HG02884 (cell line): ENCODE measurements at regions not wholly inside any gene's neighbourhood (a gene's known extent, or its start where the extent isn't known, plus 50 kb on each side); places are given as distances from the start of the nearest gene placed in this dataset.
"Not testable (repeated sequence)": the region's sequence is repeated elsewhere in the genome, so short reads cannot be mapped to it uniquely, and the experiment has no call there.

Experiments used
- ATAC-seq: cut with Tn5 transposase; IDR thresholded peaks from one replicate; pipeline ENCODE4 v1.9.1; 2021; ENCODE audit warnings: mild to moderate bottlenecking, moderate library complexity; ENCODE audit not compliant: unreplicated experiment

DNA sequence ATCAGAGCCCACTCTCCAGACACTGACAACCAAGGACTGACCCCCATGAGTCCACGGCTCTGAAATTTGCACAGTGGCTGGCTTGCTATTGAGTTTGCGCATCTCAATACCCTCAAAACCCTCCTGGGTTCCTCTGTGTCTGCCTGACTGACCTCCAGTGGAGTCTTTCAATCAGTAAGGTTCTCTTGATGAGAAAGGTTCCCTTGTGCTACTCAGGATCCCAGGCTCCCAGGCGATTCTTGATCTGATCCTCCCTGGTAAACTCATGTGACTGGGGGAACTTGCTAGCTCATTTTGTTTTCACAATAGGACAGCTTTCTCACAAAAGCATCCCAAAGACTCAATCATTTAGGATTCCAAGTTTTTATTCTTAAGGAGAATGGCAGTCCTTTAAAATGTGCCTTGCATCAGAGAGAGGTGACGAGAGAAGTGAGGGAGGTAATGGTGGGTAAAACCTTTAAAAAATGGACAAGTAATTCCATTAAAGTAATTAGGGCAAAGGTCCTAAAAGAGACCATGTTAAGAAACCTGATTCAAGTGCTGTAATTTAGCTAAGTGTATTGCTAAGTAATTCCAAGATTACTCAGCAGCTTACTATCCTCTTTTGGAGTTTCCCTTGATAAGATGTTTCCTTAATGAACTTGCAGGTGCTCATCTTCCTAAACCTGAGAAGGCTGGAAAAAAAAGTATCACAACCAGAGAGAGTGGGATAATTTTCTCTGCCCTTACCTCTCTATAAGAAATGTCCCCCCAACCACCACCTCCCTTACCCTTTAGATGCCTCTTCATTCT, 304.7 kb upstream of the SGK1 start:
- no peak for ATAC-seq

DNA sequence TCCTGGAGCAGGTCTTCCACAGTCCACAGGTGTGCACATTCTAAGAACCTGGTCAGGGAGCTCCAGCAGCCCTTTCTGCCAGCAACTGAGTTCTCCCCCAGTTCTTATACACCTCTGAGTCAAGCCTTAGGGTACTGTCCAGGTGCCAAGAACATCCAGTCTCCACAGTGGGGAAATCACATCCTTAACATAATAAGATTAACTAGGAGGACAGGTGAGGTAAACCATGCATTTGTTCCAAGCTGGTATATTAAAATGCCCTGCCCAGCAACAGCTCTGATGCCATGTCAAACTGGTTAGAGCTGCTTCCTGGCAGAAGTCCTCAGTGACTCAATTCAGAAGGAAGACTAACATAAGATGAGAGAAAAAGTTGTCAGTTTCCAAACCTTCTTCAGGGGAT, 303.9 kb upstream of the SGK1 start:
- ATAC-seq: no peak

DNA sequence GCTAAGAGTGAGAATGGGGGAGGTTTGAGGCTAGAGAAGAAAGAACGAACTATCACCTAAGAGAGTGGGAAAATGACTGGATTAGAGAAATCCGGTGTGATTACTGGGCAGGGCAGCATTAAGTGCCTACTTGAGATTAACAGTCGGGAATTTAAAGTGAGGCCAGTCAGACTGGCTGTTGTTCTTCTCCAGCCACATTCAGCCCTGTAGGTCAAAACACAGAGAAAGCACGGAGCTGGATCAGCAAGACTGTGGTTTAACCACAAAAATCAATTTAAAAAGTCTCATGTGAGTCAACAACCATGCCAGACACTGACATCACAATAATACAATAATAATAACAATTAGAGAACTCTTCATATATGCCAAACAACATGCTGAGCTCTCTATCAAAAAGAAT, 301.9 kb upstream of the SGK1 start:
- ATAC-seq: no peak

DNA sequence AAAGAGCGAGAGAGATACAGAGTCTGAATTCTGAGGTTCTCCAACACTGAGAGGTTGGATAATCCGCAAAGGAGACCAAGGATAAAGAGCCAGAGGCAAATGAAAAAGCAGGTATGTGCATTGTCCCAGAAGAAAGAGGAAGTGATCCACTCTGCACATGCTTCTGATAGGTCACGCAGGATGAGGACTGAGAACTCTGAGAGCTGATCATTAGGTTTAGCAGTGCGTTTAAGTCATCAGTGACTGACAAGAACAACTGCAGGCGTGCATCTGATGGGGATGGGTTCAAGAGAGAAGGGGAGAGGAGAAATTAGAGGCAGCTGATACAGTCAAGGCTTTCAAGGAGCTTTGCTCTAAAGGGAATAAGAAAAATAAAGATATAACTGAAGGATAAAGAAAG, 301.2 kb upstream of the SGK1 start:
- peak; percentile 69 for ATAC-seq

- no peak for ATAC-seq
Measured at GRCh38 chr6:134614606-134615485, 296.9 kb upstream of the SGK1 start.

- not testable (repeated sequence) for ATAC-seq
Measured at GRCh38 chr6:134612128-134612527, 294.2 kb upstream of the SGK1 start.

DNA sequence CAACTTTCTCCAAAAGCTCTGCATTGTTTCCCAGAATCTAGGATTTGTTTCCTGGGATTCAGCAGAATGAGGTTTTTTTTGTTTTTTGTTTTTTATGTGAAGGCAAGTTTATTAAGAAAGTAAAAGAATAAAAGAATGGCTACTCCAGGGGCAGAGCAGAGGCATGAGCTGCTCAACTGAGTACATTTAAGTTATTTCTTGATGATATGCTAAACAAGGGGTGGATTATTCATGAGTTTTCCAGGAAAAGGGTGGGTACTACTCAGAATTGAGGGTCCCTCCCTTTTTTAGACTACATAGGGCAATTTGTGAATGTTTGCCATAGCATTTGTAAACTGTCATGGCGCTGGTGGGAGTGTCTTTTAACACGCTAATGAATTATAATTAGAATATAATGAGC, 292.5 kb upstream of the SGK1 start:
- ATAC-seq: no peak

DNA sequence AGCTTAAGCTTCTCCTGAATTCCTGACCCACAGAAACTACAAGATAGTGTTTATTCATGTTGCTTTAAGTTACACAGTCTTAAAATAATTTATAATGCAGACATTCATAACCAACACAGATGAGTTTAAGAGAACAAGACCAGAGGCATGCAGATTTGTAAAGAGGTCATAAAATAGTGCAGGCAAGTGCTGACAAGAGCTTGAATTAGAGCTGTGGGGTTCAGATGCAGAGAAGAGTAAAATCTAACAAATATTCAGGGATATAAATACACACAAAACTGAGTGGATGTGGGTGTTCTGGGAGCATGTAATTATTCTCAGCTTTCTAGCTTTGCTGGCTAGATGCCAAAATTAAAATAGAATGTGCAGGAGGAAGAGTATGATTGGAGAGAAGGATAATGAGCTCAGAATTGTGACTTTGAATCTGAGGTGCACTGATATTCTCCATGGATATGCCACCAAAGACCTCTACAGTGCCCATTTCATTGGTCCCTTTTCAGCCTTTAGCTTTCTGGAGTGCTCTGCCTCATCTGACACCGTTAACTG, 291.9 kb upstream of the SGK1 start:
- ATAC-seq: no peak

- ATAC-seq: no peak
Measured at GRCh38 chr6:134607411-134607810, 289.5 kb upstream of the SGK1 start.

- ATAC-seq: no peak
Measured at GRCh38 chr6:134605034-134605433, 287.1 kb upstream of the SGK1 start.

DNA sequence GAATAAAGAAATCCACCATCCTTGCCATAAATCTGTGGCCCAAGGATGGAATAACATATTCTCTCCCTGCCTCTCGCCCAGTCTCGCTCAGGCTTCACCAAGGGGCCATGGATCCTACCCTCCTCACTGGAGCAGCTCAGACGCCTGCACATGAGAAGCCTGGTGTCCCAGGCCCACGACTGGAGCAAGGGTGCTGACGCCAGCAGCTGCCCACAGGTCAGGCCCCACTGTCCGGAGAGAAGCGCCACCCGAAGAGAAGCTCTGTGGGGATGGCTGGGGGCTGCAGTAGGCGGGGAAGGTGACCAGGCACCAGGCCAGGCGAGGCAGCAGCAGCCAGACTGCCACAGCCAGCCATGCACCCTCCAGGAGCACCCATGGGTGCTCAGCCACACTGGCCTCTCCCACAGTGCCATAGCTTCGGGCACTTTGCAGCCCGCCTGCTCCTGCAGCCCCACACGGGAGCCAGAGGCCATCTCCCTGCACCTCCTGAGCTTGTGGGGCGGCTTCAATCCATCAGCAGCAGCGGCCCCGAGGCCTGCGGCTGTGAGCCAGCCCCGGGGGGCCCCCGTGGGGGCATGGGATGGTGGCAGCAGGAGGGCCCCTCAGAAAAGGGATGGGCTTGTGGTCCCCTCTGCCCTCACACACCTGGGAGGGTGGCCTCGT, 286.2 kb upstream of the SGK1 start:
- ATAC-seq: no peak

DNA sequence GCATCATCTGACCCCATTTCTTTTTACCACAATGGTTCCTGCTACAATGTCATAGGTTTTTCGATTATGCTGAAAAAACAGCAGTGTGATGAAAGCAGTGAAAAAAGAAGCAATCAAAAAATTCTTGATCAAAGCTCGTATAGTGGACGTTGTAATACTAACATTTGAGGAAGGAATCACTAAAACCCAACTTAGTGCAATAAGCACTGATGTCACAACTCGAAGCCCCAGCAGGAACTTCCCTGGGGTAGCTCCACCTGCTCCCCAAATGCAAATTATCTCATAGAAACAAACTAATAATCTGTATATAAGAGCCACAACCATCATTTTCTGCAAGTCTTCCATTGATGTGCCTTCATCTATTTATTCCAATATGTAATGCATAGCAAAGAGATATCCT, 285.6 kb upstream of the SGK1 start:
- no peak for ATAC-seq

GRCh38 chr6:134602123-134602522, 284.2 kb upstream of the SGK1 start:
- no peak for ATAC-seq

DNA sequence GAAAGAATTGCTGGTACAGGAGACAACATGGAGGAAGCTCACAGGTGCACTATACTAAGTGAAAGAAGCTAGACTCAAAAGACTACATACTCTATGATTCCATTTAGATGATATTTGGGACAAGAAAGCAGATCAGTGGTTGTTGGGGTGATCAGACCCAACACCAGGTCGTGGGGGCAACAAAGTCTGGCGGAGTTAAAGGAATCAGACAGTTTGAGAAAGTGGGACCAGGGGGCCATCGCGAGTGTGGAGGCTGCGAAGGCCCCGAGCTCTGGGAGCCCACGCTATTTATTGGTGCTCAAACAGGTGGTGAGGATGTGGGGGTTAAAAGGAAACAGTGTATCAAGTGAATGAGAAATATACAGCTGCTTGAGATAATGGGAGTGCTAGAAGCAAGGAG, 282.8 kb upstream of the SGK1 start:
- ATAC-seq: no peak

DNA sequence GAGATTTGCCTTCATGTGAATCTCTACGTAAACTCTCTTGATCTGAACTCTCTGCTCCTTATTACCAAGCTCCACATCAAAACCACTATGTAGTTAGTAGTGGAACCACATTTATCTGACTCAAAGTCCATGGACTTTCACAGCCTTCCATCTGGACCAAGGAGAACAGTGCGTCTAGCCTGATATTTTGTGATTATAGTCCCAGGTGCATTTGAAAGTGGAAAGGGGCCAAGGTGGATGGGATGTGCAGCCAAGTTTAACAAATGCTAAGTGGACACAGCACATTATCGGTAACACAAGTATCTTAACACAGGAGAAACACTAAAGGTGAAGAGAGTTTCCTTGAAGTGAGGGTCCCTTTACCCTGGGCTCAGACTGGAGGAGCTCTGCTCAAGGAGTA, 281.2 kb upstream of the SGK1 start:
- no peak for ATAC-seq

DNA sequence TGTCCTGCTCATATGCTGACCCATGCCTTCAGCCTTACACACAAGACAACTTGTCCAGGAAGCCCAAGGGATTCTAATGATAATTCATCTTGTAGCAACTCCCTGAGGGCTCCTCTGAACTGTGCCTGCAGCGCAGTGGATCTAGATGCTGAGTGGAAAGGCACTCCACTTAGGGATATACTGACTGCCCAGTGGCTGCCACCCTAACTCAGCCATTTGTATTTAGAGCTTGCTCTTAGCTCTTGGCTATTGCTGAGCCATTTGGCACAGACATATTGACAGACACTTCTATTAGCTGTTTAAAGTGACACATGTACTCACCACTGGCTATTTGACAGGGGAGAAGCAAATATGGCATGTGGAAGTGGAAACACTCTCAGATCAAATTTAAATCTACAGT, 278.3 kb upstream of the SGK1 start:
- ATAC-seq: no peak

GRCh38 chr6:134594881-134595280, 277.0 kb upstream of the SGK1 start:
- ATAC-seq: no peak

- ATAC-seq: no peak
Measured at GRCh38 chr6:134593887-134594286, 276.0 kb upstream of the SGK1 start.

- no peak for ATAC-seq
Measured at GRCh38 chr6:134593442-134593841, 275.5 kb upstream of the SGK1 start.

- no peak for ATAC-seq
Measured at GRCh38 chr6:134593024-134593423, 275.1 kb upstream of the SGK1 start.

GRCh38 chr6:134590449-134590848, 272.5 kb upstream of the SGK1 start:
- no peak for ATAC-seq
